Kidney (tissue), 13 donors: ENCODE measurements at regions not wholly inside any gene's neighbourhood (a gene's known extent, or its start where the extent isn't known, plus 50 kb on each side); places are given as distances from the start of the nearest gene placed in this dataset.

Source experiments
- DNase-seq, 5 donors: peaks; one replicate each; pipeline ENCODE4 v3.0.0-alpha.2; 2013 to 2020
- FAIRE-seq: peaks from 2 replicates; lab custom pipeline; 2012; peaks lifted over from hg19 to GRCh38; lab: Jason Lieb, UNC
- H3K27ac ChIP-seq, 2 donors: one replicate each; pipeline ENCODE4 v1.7.0; 2013; ENCODE audit warnings: low read depth in 2 of 2, low read length in 2 of 2, inconsistent platforms in 1 of 2
- H3K27me3 ChIP-seq: one replicate; pipeline ENCODE4 v1.7.1; 2013; ENCODE audit warnings: low read length, inconsistent platforms; ENCODE audit not compliant: control insufficient read depth, insufficient read depth
- H3K36me3 ChIP-seq, 3 donors: one replicate each; pipeline versions ENCODE4 v1.7.0 to v1.7.1; 2013; ENCODE audit warnings: low read length in 3 of 3, control low read depth in 1 of 3, inconsistent platforms in 1 of 3; ENCODE audit not compliant: insufficient read depth in 3 of 3, control insufficient read depth in 2 of 3
- H3K4me1 ChIP-seq, 3 donors: one replicate each; pipeline versions ENCODE4 v1.7.0 to v1.7.1; 2013; ENCODE audit warnings: low read length in 3 of 3, inconsistent platforms in 1 of 3, low read depth in 1 of 3; ENCODE audit not compliant: control insufficient read depth in 2 of 3, insufficient read depth in 2 of 3
- H3K4me3 ChIP-seq, 3 donors: one replicate each; pipeline versions ENCODE4 v1.7.0 to v1.8.1; 2013; ENCODE audit warnings: low read length in 3 of 3, control low read depth in 1 of 3, inconsistent platforms in 1 of 3
- H3K9ac ChIP-seq, 3 donors: one replicate each; pipeline versions ENCODE4 v1.7.0 to v1.7.1; 2013; ENCODE audit warnings: low read length in 3 of 3, control low read depth in 1 of 3, inconsistent platforms in 1 of 3
- H3K9me3 ChIP-seq, 3 donors: one replicate each; pipeline versions ENCODE4 v1.7.0 to v1.7.1; 2013; ENCODE audit warnings: low read length in 3 of 3, control low read depth in 1 of 3, inconsistent platforms in 1 of 3; ENCODE audit not compliant: control insufficient read depth in 2 of 3, insufficient read depth in 1 of 3
- intact Hi-C: fragments of 100-400 bp; cut with DNase I; formaldehyde crosslinking; loops from one replicate; pipeline ENCODE4 v1.11.1; 2022
- TF ChIP-seq, protein P1 (sequence below): IDR thresholded peaks from 3 replicates; pipeline ENCODE4 v1.5.1; 2012; ENCODE audit warnings: mild to moderate bottlenecking, moderate library complexity, borderline replicate concordance; ENCODE audit not compliant: insufficient read depth; ENCODE audit errors: extremely low read depth
- donor health status: control.
- donor health status: control.
- donor health status: control.
- donor health status: control.
- donor health status: control.
- donor health status: DM: yes; HTN: yes; CAD: no.
- donor health status: Normal renal cell carcinoma (clear cell type).

DNA sequence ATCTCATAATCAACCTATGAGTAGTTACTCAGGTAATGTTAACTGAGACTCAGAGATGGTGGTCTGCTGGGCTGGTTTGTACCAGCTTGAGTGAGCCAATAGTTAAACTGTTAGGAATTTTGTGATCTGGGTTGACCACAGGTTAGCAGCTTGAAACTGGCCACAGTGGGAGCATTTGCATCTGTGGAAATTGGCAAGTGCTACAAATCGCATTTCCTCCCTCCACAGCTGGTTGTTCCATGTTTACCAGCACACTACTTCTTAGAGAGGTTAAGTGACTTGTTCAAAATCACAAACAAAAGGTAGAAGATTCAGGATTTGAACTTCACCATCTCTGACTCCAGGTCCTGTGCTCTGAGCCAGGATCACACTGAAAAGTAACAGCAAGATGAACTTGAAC is 446.9 kb upstream of the CLINT1 start:
- Histone ChIP-seq H3K27me3 (no peaks in the 10 kb centered on the region), H3K4me3 (no peak overlapping the region)

GRCh38 chr5:158304607-158305006 is 445.7 kb upstream of the CLINT1 start:
- no peaks in the 10 kb centered on the region for H3K9me3 ChIP-seq
- TF ChIP-seq, protein P1, sequence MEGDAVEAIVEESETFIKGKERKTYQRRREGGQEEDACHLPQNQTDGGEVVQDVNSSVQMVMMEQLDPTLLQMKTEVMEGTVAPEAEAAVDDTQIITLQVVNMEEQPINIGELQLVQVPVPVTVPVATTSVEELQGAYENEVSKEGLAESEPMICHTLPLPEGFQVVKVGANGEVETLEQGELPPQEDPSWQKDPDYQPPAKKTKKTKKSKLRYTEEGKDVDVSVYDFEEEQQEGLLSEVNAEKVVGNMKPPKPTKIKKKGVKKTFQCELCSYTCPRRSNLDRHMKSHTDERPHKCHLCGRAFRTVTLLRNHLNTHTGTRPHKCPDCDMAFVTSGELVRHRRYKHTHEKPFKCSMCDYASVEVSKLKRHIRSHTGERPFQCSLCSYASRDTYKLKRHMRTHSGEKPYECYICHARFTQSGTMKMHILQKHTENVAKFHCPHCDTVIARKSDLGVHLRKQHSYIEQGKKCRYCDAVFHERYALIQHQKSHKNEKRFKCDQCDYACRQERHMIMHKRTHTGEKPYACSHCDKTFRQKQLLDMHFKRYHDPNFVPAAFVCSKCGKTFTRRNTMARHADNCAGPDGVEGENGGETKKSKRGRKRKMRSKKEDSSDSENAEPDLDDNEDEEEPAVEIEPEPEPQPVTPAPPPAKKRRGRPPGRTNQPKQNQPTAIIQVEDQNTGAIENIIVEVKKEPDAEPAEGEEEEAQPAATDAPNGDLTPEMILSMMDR: no peak
- no peaks in the 10 kb centered on the region for H3K4me1 ChIP-seq
- DNase-seq: no peak
- no peaks in the 10 kb centered on the region for H3K36me3 ChIP-seq
- no peaks in the 10 kb centered on the region for H3K27me3 ChIP-seq
- H3K4me3 ChIP-seq: no peak overlapping the region
- intact Hi-C loops: no loop called here
- no peak overlapping the region for H3K9ac ChIP-seq
- no peak overlapping the region for H3K27ac ChIP-seq
- no peak for FAIRE-seq

More for the DNA sequence above, 446.9 kb upstream of the CLINT1 start:
- no peak overlapping the region for H3K9ac ChIP-seq
- H3K27ac ChIP-seq: no peak overlapping the region
- intact Hi-C loops: no loop called here
- DNase-seq (no peak), FAIRE-seq (no peak)
- no peaks in the 10 kb centered on the region for H3K9me3 ChIP-seq
- no peaks in the 10 kb centered on the region for H3K4me1 ChIP-seq
- H3K36me3 ChIP-seq: no peaks in the 10 kb centered on the region
- TF ChIP-seq, protein P1: no peak

- no peak overlapping the region for H3K27ac ChIP-seq
- no peak overlapping the region for H3K4me3 ChIP-seq
- FAIRE-seq (no peak), DNase-seq (no peak)
- TF ChIP-seq, protein P1: no peak
- H3K4me1 ChIP-seq: no peaks in the 10 kb centered on the region
- no peaks in the 10 kb centered on the region for H3K36me3 ChIP-seq
- no peaks in the 10 kb centered on the region for H3K9me3 ChIP-seq
- H3K9ac ChIP-seq: no peak overlapping the region
- no peaks in the 10 kb centered on the region for H3K27me3 ChIP-seq
- intact Hi-C loops: no loop called here
Measured at GRCh38 chr5:158303883-158304282, 444.9 kb upstream of the CLINT1 start.

GRCh38 chr5:158303275-158303674 is 444.3 kb upstream of the CLINT1 start:
- Histone ChIP-seq H3K9me3 (no peaks in the 10 kb centered on the region), H3K27me3 (no peaks in the 10 kb centered on the region), H3K9ac (no peak overlapping the region), H3K4me3 (no peak overlapping the region), H3K4me1 (no peaks in the 10 kb centered on the region), H3K36me3 (no peaks in the 10 kb centered on the region), H3K27ac (no peak overlapping the region)
- FAIRE-seq: no peak
- intact Hi-C loops: no loop called here
- TF ChIP-seq, protein P1: no peak
- DNase-seq: peak in 1 of 5 donors; percentile 34
